ENCODE measurements at regions not wholly inside any gene's neighbourhood (a gene's known extent, or its start where the extent isn't known, plus 50 kb on each side); places are given as distances from the start of the nearest gene placed in this dataset.

DNA sequence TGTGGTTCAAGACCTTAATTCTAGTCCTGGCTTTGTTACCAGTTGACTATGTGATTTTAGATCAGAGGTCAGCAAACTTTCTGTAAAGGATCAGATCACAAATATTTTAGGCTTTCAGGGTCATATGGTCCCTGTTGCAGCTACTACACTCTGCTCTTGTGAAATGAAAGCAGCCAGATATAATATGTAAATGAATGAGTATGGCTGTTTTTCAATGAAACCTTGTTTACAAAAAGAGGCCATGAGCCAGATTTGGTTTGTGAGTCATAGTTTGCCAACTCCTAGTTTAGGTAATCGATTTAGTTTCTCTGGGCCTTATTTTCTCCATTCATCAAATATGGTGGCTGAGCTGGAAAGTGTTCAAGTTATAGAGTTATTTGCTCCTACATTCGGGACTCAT lies 346.7 kb downstream of the NUF2 start:
- TF ChIP-seq POLR2AphosphoS5 (IDR thresholded peaks at IDR 0.05; ENCODE audit: borderline replicate concordance, low read depth, low read length) (no peak), EZH2 (IDR thresholded peaks at IDR 0.05) (no peak)
